GM21619 (cell line): ENCODE measurements at regions not wholly inside any gene's neighbourhood (a gene's known extent, or its start where the extent isn't known, plus 50 kb on each side); places are given as distances from the start of the nearest gene placed in this dataset.

Experiments used
- ATAC-seq: cut with Tn5 transposase; IDR thresholded peaks from one replicate; pipeline ENCODE4 v1.9.1; 2021; ENCODE audit not compliant: unreplicated experiment

- ATAC-seq: no peak
These were observed 590.5 kb downstream of the CSNK1G3 start for GRCh38 chr5:124102486-124102885.

- ATAC-seq: no peak
These were observed 581.7 kb downstream of the CSNK1G3 start for GRCh38 chr5:124093658-124094057.

GRCh38 chr5:124090115-124090514 is 578.1 kb downstream of the CSNK1G3 start:
- no peak for ATAC-seq

GRCh38 chr5:124089578-124089977 is 577.6 kb downstream of the CSNK1G3 start:
- no peak for ATAC-seq

- no peak for ATAC-seq
These were observed 576.5 kb downstream of the CSNK1G3 start for GRCh38 chr5:124088289-124089032.

DNA sequence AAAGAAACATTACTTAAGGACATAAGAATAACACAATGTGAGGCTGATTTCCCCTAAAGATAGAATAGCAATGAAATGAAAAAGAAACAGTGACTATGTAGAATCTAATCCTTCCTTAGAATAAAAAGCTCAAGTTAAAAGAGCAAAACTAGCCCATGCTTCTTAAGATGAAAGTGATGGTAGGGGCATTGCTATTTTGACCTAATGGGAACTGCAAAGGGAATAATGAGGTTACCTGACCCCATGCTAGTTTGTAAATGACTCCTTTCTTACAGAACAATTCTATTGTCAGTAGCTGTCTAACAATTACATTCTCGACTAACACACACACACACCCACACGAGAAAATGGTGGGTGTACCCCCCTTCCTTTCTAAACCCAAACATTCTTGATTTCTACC is 575.8 kb downstream of the CSNK1G3 start:
- no peak for ATAC-seq

DNA sequence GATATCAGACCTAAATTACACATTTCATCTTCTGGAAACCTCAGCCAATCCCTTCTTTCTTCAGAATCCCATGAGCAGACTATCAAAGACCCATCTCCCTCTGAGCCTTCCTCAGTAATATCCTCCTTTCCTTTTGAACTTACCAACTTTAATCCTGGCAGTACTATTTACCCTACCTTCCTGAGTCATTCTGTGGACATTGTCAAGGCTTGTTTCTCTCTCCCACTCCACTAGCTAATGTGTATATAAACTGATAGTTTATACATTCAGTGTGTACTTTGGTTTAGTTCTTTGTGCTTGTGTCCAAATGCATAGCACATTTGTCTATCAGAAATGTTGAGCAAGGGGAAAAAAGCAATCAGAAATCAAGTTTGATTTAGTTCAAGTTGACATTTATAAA is 568.3 kb downstream of the CSNK1G3 start:
- ATAC-seq: no peak

DNA sequence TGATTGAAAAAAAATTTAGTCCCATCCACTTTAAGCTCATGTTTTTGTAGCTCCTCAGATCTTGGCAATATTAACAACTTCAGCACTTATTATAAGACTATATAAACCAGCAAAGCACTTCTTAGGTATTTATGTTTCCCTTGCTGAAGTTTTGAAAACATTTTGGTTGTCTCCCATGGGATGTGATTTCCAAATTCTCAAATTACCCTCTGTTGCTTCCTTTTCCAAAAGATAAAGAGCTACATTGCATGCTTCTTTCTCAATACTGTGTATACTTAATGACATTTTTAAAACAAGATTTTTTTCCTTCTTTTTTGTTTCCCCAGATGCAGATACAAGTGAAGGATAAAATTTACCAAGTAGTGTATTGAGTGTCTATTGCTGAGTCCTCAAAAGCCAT is 567.1 kb downstream of the CSNK1G3 start:
- no peak for ATAC-seq

- ATAC-seq: no peak
These were observed 562.5 kb downstream of the CSNK1G3 start for GRCh38 chr5:124074500-124074899.

- ATAC-seq: no peak
These were observed 560.6 kb downstream of the CSNK1G3 start for GRCh38 chr5:124072570-124072969.

DNA sequence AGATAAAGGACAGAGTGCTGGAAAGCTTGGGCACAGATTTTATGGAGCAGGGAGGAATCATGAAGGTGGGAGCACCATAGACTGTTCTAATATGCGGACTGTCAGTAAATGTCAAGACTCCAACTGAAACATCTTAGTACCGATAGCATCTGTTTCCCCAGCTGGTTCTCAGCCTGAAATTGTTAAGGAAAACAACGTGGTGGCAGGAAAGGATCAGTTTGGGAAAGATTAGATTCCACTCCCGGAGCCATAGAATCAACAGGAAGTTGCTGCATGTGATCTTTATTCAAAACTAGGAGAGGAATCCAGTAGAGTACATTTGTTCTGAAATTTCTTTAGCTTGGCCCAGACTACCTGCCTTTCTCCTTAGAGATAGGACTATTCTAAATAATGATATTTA is 559.1 kb downstream of the CSNK1G3 start:
- ATAC-seq: no peak

DNA sequence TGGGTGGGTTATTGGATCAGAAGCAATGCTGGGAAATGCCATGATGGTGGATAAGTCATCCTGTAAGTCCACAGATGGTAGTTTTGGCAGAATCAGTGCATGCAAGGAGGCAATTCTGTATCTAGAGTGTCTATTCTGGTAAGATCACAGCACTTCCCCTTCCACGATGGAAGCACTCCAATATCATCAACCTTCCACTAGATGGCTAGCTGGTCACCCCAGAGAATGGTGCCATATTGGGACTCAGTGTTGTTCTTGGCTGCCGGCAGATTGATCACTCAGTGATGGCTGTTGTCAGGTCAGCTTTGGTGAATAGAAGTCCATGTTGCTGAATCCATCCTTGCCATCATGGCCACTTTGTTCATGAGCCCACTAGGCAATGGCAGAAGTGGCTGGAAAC is 553.5 kb downstream of the CSNK1G3 start:
- no peak for ATAC-seq

DNA sequence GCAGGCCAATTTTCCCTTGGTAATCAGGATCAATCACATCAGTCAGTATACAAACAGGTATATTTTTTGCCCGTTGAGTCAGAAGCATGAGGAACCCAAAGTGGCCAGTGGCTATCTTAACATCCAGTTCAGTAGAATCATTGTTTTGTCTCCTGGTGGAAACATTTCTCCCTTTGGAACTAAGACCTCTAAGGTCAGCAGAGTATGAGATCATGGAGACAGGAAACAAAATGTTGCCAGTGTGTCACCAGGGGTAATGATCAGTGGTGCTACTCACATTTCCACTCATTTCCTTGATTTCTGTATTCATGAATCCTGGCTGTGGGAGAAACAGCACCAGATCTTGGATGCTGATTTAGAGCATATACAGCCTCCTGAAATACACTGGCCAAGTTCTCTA is 553.0 kb downstream of the CSNK1G3 start:
- ATAC-seq: no peak

- ATAC-seq: no peak
These were observed 549.7 kb downstream of the CSNK1G3 start for GRCh38 chr5:124061663-124062062.

GRCh38 chr5:124061068-124061430 is 549.1 kb downstream of the CSNK1G3 start:
- no peak for ATAC-seq

- ATAC-seq: no peak
These were observed 548.6 kb downstream of the CSNK1G3 start for GRCh38 chr5:124060413-124061067.

DNA sequence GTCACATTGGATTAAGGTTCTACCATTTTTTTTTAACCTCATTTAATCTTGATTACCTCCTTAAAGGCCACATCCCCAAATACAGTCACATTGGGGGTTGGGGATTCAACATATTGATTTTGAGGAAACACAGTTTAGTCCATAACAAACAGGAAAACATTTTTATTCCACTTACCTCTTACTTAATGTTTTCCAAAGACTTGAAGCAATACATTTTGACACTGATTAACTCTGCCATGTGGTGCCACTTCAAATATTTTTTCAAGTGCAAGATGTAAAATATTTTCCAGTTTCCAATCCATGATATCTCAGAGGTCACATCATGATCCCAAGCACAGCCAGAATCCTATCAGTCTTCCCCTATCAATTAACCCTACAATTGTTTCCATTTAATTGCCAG is 548.0 kb downstream of the CSNK1G3 start:
- ATAC-seq: no peak

- no peak for ATAC-seq
These were observed 547.2 kb downstream of the CSNK1G3 start for GRCh38 chr5:124059200-124059599.

DNA sequence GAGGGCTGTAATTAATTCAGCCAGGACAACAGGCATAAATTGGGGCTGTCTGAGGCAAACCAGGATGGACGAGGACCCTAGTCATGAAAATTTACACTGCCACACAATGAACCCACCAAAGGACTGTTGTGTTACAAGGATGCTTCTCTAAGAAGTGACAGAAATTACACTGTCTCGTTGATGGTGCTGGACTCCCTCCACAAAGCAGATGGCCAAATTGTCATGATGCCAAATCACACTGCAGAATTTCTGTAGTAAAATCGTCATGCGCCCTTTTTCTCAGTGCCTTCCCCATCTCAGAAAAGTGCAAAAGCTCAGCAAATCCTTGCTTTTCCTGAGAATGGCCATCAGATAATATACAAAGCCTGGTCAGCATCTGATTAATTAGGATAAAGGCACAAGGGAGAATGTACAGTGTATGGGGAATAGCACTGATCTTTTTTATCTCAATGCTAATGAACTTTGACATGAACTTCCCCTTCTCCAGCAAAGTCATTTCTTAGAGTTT is 545.8 kb downstream of the CSNK1G3 start:
- no peak for ATAC-seq

DNA sequence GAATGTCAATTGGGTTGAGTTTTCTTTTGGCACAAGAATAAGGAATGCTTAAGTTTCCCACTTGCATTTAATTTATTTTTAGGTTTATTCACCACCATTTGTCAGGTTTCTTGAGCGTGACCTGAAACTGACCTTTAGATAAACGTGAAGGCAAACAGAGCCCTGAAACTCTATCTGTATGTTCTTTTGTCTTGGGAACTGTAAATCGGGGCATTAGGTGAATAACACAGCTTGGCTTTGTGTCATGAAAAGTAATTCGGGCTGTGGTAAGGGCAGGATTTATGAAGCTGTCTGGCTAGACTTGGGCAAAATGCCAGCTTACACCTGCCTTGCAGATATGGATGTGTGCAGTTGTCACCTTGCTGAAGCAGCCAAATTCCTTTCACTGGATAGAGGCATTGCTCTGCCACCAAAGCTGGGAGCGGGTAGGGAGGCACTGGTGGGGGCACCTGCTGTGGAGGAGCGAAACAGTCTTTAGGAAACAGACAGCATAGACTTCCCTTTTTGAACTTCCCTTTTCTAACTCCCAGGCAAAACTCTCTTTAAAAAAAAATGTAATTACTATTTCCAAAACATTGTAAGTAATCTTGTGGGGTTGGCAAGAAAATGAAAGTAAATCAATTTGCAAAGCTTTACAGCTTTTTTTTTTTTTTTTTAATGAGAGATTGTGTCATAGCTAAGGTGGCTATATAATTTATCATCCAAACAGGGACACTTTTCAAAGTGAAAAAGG is 545.2 kb downstream of the CSNK1G3 start:
- peak; percentile 51 for ATAC-seq

GRCh38 chr5:124056326-124056990 is 544.5 kb downstream of the CSNK1G3 start:
- peak; percentile 75 for ATAC-seq
